SK-N-SH (cell line): ENCODE measurements at regions not wholly inside any gene's neighbourhood (a gene's known extent, or its start where the extent isn't known, plus 50 kb on each side); places are given as distances from the start of the nearest gene placed in this dataset.

ENCODE experiments used
- CTCF ChIA-PET: fragments of 300-600, 350-600 bp; formaldehyde crosslinking; extraction: SDS; loops from one replicate; lab custom pipeline; 2021; lab: Yijun Ruan, JAX
- POLR2A ChIA-PET: fragments of 350-600 bp; sonication (Branson Sonifier 250); formaldehyde crosslinking; extraction: SDS; loops from one replicate; lab custom pipeline; 2020; ENCODE audit warnings: antibody characterized with exemption, inconsistent platforms; lab: Yijun Ruan, JAX
- DNase-seq: peaks from one replicate; pipeline ENCODE4 v3.0.0; 2012
- H2AFZ ChIP-seq: fragments of 200-600 bp; sonication (generic); 2 replicates; pipeline ENCODE4 v1.8.1; 2016; ENCODE audit warnings: antibody characterized with exemption, mild to moderate bottlenecking, low read depth
- H3F3A ChIP-seq: fragments of 200-600 bp; sonication (generic); replicated peaks from 2 replicates; pipeline ENCODE3; 2016; ENCODE audit warnings: antibody characterized with exemption, mild to moderate bottlenecking; ENCODE audit not compliant: insufficient read depth
- H3K27ac ChIP-seq, 2 experiments: fragments of 200-500 bp in 1 of 2; fragments of 200-600 bp in 1 of 2; sonication (Bioruptor generic) in 1 of 2; sonication (generic), shearing (Covaris generic) in 1 of 2; 2 replicates each; pipeline versions ENCODE4 v1.5.1 to v1.6.1; 2014 to 2016; ENCODE audit warnings: low read depth in 2 of 2, inconsistent platforms in 1 of 2, low read length in 1 of 2, mild to moderate bottlenecking in 1 of 2, mixed read lengths in 1 of 2
- H3K27me3 ChIP-seq: fragments of 200-600 bp; sonication (generic), shearing (Covaris generic); 2 replicates; pipeline ENCODE4 v1.6.1; 2016; ENCODE audit warnings: mixed run types; ENCODE audit not compliant: insufficient read depth
- H3K36me3 ChIP-seq, 2 experiments: fragments of 200-500 bp in 1 of 2; fragments of 200-600 bp in 1 of 2; sonication (Bioruptor generic) in 1 of 2; sonication (generic) in 1 of 2; replicated peaks in 1 of 2; 2 replicates each; pipeline versions ENCODE3 to v1.5.1; 2014 to 2016; ENCODE audit warnings: low read length in 1 of 2, mild to moderate bottlenecking in 1 of 2; ENCODE audit not compliant: insufficient read depth in 2 of 2, control insufficient read depth in 1 of 2
- H3K4me1 ChIP-seq, 2 experiments: fragments of 200-500 bp in 1 of 2; fragments of 200-600 bp in 1 of 2; sonication (Bioruptor generic) in 1 of 2; sonication (generic), shearing (Covaris generic) in 1 of 2; 2 replicates each; pipeline versions ENCODE4 v1.5.1 to v1.6.1; 2014 to 2016; ENCODE audit warnings: low read depth in 1 of 2, low read length in 1 of 2, mixed run types in 1 of 2; ENCODE audit not compliant: insufficient read depth in 2 of 2, control insufficient read depth in 1 of 2
- H3K4me2 ChIP-seq: fragments of 200-600 bp; sonication (generic), shearing (Covaris generic); 2 replicates; pipeline ENCODE4 v1.6.1; 2017; ENCODE audit warnings: mixed run types
- H3K4me3 ChIP-seq, 2 experiments: fragments of 200-500 bp in 1 of 2; fragments of 200-600 bp in 1 of 2; sonication (Bioruptor generic) in 1 of 2; sonication (generic), shearing (Covaris generic) in 1 of 2; 2 replicates each; pipeline versions ENCODE4 v1.5.1 to v1.8.1; 2014 to 2016; ENCODE audit warnings: low read depth in 2 of 2, inconsistent platforms in 1 of 2, low read length in 1 of 2, mild to moderate bottlenecking in 1 of 2, mixed read lengths in 1 of 2, moderate library complexity in 1 of 2
- H3K79me2 ChIP-seq: fragments of 200-600 bp; sonication (generic); 2 replicates; pipeline ENCODE4 v1.8.1; 2017; ENCODE audit warnings: mild to moderate bottlenecking; ENCODE audit not compliant: insufficient read depth
- H3K9ac ChIP-seq: fragments of 200-600 bp; sonication (generic); 2 replicates; pipeline ENCODE4 v1.6.1; 2017; ENCODE audit warnings: mixed run types
- H3K9me2 ChIP-seq: fragments of 200-600 bp; sonication (generic); 2 replicates; pipeline ENCODE4 v1.6.1; 2017; ENCODE audit warnings: mixed run types
- H3K9me3 ChIP-seq: fragments of 200-600 bp; sonication (generic); 2 replicates; pipeline ENCODE4 v1.6.1; 2017; ENCODE audit warnings: mixed run types, mild to moderate bottlenecking, moderate library complexity
- H4K20me1 ChIP-seq: fragments of 200-600 bp; sonication (generic); 2 replicates; pipeline ENCODE4 v1.6.1; 2017; ENCODE audit warnings: mild to moderate bottlenecking, mixed run types; ENCODE audit not compliant: insufficient read depth
- MEF2A ChIP-seq: IDR thresholded peaks from 2 replicates; pipeline ENCODE4 v1.4.0; 2012; ENCODE audit warnings: low read depth, borderline replicate concordance
- SMC3 ChIP-seq: IDR thresholded peaks from 2 replicates; pipeline ENCODE4 v1.6.1; 2012; ENCODE audit warnings: low read depth, low read length, improper control_type of control experiment
- WGBS: methylation state at CpG from one replicate; pipeline ENCODE4 v1.1.6; 2017; ENCODE audit warnings: low lambda C conversion rate; 5-methylcytosine and 5-hydroxymethylcytosine counted together
- TF ChIP-seq, protein P1 (sequence below): IDR thresholded peaks from 2 replicates; pipeline ENCODE4; 2012
- TF ChIP-seq, protein P2 (sequence below): IDR thresholded peaks from 2 replicates; pipeline ENCODE4 v1.4.0; 2012; ENCODE audit warnings: low read depth, borderline replicate concordance
- TF ChIP-seq, protein P3 (sequence below): fragments of 200-600 bp; sonication (generic); IDR thresholded peaks from 2 replicates; pipeline ENCODE4 v1.6.1; 2017; ENCODE audit warnings: antibody characterized with exemption, mild to moderate bottlenecking, moderate library complexity
- TF ChIP-seq, protein P4 (sequence below): IDR thresholded peaks from 2 replicates; pipeline ENCODE4 v1.6.1; 2012; ENCODE audit warnings: mild to moderate bottlenecking, low read depth, low read length, moderate library complexity
- TF ChIP-seq, protein P5 (sequence below): IDR thresholded peaks from 2 replicates; pipeline ENCODE4 v1.4.0; 2012; ENCODE audit warnings: low read depth, borderline replicate concordance

DNA sequence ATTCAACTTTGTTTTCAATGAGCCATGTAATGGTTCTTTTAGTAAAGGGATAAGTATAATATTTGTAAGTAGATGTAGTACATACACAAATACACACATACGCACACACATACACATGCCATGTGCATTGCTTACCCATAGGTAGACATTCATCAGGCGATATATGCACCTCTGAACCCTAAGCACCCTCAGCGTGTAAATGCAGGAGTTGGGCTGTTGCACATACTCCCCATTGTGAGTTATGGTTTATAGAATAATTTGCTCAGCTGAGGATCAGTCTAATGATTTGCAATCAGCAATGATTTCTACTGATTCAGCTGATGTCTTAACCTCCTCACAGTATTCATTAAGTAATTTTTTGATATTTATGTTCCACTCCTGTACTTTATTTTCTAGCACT is 217.6 kb upstream of the ETAA1 start (continued):
- no peak for TF ChIP-seq SMC3
- TF ChIP-seq, protein P1, sequence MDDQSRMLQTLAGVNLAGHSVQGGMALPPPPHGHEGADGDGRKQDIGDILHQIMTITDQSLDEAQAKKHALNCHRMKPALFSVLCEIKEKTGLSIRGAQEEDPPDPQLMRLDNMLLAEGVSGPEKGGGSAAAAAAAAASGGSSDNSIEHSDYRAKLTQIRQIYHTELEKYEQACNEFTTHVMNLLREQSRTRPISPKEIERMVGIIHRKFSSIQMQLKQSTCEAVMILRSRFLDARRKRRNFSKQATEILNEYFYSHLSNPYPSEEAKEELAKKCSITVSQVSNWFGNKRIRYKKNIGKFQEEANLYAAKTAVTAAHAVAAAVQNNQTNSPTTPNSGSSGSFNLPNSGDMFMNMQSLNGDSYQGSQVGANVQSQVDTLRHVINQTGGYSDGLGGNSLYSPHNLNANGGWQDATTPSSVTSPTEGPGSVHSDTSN, result no peak
- TF ChIP-seq, protein P2, sequence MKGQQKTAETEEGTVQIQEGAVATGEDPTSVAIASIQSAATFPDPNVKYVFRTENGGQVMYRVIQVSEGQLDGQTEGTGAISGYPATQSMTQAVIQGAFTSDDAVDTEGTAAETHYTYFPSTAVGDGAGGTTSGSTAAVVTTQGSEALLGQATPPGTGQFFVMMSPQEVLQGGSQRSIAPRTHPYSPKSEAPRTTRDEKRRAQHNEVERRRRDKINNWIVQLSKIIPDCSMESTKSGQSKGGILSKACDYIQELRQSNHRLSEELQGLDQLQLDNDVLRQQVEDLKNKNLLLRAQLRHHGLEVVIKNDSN, result no peak

DNA sequence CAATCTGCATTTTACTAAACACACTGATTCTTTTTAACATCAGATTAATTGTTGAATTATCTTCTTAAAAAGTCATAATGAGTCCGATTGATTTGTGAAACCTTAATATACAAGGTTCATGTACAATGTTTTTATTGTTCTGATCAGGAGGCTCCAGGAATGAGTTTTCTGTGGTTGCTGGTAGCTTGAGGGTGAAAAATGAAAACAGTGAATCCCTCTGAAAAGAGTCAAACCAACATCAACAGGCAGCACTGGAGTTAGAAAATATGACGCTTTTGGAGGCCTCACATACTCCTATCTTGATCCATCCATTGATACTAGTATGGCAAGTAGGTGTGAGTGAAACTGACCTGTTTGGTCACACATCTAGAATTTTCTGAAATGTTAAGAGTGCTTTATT is 216.3 kb upstream of the ETAA1 start:
- no peak overlapping the region for H2AFZ ChIP-seq
- 58% methylated on average over 2 of the region's 2 CpGs for WGBS
- no peaks in the 10 kb centered on the region for H3K9me3 ChIP-seq
- H3K4me1 ChIP-seq, result no peaks in the 10 kb centered on the region
- no peaks in the 10 kb centered on the region for H3K27me3 ChIP-seq
- no peaks in the 10 kb centered on the region for H4K20me1 ChIP-seq
- ChIA-PET CTCF (no interaction called here), POLR2A (no interaction called here)
- TF ChIP-seq, protein P3, sequence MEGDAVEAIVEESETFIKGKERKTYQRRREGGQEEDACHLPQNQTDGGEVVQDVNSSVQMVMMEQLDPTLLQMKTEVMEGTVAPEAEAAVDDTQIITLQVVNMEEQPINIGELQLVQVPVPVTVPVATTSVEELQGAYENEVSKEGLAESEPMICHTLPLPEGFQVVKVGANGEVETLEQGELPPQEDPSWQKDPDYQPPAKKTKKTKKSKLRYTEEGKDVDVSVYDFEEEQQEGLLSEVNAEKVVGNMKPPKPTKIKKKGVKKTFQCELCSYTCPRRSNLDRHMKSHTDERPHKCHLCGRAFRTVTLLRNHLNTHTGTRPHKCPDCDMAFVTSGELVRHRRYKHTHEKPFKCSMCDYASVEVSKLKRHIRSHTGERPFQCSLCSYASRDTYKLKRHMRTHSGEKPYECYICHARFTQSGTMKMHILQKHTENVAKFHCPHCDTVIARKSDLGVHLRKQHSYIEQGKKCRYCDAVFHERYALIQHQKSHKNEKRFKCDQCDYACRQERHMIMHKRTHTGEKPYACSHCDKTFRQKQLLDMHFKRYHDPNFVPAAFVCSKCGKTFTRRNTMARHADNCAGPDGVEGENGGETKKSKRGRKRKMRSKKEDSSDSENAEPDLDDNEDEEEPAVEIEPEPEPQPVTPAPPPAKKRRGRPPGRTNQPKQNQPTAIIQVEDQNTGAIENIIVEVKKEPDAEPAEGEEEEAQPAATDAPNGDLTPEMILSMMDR, result no peak
- TF ChIP-seq MEF2A, result no peak
- TF ChIP-seq, protein P4, sequence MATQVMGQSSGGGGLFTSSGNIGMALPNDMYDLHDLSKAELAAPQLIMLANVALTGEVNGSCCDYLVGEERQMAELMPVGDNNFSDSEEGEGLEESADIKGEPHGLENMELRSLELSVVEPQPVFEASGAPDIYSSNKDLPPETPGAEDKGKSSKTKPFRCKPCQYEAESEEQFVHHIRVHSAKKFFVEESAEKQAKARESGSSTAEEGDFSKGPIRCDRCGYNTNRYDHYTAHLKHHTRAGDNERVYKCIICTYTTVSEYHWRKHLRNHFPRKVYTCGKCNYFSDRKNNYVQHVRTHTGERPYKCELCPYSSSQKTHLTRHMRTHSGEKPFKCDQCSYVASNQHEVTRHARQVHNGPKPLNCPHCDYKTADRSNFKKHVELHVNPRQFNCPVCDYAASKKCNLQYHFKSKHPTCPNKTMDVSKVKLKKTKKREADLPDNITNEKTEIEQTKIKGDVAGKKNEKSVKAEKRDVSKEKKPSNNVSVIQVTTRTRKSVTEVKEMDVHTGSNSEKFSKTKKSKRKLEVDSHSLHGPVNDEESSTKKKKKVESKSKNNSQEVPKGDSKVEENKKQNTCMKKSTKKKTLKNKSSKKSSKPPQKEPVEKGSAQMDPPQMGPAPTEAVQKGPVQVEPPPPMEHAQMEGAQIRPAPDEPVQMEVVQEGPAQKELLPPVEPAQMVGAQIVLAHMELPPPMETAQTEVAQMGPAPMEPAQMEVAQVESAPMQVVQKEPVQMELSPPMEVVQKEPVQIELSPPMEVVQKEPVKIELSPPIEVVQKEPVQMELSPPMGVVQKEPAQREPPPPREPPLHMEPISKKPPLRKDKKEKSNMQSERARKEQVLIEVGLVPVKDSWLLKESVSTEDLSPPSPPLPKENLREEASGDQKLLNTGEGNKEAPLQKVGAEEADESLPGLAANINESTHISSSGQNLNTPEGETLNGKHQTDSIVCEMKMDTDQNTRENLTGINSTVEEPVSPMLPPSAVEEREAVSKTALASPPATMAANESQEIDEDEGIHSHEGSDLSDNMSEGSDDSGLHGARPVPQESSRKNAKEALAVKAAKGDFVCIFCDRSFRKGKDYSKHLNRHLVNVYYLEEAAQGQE, result no peak
- TF ChIP-seq, protein P5, sequence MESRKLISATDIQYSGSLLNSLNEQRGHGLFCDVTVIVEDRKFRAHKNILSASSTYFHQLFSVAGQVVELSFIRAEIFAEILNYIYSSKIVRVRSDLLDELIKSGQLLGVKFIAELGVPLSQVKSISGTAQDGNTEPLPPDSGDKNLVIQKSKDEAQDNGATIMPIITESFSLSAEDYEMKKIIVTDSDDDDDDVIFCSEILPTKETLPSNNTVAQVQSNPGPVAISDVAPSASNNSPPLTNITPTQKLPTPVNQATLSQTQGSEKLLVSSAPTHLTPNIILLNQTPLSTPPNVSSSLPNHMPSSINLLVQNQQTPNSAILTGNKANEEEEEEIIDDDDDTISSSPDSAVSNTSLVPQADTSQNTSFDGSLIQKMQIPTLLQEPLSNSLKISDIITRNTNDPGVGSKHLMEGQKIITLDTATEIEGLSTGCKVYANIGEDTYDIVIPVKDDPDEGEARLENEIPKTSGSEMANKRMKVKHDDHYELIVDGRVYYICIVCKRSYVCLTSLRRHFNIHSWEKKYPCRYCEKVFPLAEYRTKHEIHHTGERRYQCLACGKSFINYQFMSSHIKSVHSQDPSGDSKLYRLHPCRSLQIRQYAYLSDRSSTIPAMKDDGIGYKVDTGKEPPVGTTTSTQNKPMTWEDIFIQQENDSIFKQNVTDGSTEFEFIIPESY, result no peak
- no peaks in the 10 kb centered on the region for H3K36me3 ChIP-seq
- H3K9ac ChIP-seq, result no peak overlapping the region
- H3K4me2 ChIP-seq, result no peak overlapping the region
- no peaks in the 10 kb centered on the region for H3K79me2 ChIP-seq
- H3K27ac ChIP-seq, result no peak overlapping the region
- no peak for DNase-seq
- no peaks in the 10 kb centered on the region for H3K9me2 ChIP-seq
- H3K4me3 ChIP-seq, result no peak overlapping the region
- no peaks in the 10 kb centered on the region for H3F3A ChIP-seq
